CD14-positive monocyte (primary cell): ENCODE measurements at regions not wholly inside any gene's neighbourhood (a gene's known extent, or its start where the extent isn't known, plus 50 kb on each side); places are given as distances from the start of the nearest gene placed in this dataset.

Experiments
- DNase-seq, 3 donors: peaks; one replicate each; pipeline ENCODE4 v3.0.0-alpha.2; 2011 to 2022
- H2AFZ ChIP-seq: 2 replicates; pipeline ENCODE4 v1.6.0; 2012; ENCODE audit warnings: mild to moderate bottlenecking, low read depth, low read length, inconsistent platforms; ENCODE audit not compliant: insufficient read depth, poor library complexity, severe bottlenecking
- H3K27ac ChIP-seq, 2 donors: 1 replicate in 1 of 2; 2 replicates in 1 of 2; pipeline ENCODE4 v1.5.1; 2012 to 2013; ENCODE audit warnings: low read length in 2 of 2, control low read depth in 1 of 2, inconsistent platforms in 1 of 2, low read depth in 1 of 2, mild to moderate bottlenecking in 1 of 2
- H3K27me3 ChIP-seq, 2 donors: one replicate each; pipeline versions ENCODE4 v1.6.0 to v1.6.1; 2011 to 2013; ENCODE audit warnings: low read length in 2 of 2; ENCODE audit not compliant: control insufficient read depth in 2 of 2, insufficient read depth in 2 of 2
- H3K36me3 ChIP-seq, 2 donors: replicated peaks in 1 of 2; 1 replicate in 1 of 2; 2 replicates in 1 of 2; pipeline versions ENCODE4 v1.5.1 to v1.6.1; 2012 to 2013; ENCODE audit warnings: low read length in 2 of 2, control low read depth in 1 of 2, inconsistent platforms in 1 of 2, mild to moderate bottlenecking in 1 of 2; ENCODE audit not compliant: insufficient read depth in 2 of 2, control insufficient read depth in 1 of 2
- H3K4me1 ChIP-seq, 2 donors: 1 replicate in 1 of 2; 2 replicates in 1 of 2; pipeline versions ENCODE4 v1.5.1 to v1.6.1; 2012 to 2013; ENCODE audit warnings: low read length in 2 of 2, control low read depth in 1 of 2, inconsistent platforms in 1 of 2, mild to moderate bottlenecking in 1 of 2, moderate library complexity in 1 of 2; ENCODE audit not compliant: insufficient read depth in 2 of 2, control insufficient read depth in 1 of 2
- H3K4me2 ChIP-seq: replicated peaks from 2 replicates; pipeline ENCODE3; 2012; ENCODE audit warnings: low read length, moderate library complexity, mild to moderate bottlenecking; ENCODE audit not compliant: poor library complexity, severe bottlenecking; ENCODE audit errors: extremely low read depth
- H3K4me3 ChIP-seq, 3 experiments: fragments of 200-600 bp in 1 of 3; sonication (generic) in 1 of 3; replicated peaks in 1 of 3; 1 replicate in 2 of 3; 2 replicates in 1 of 3; pipeline ENCODE4 v1.5.1; 2011 to 2013; ENCODE audit warnings: low read length in 3 of 3, mild to moderate bottlenecking in 3 of 3, control low read depth in 2 of 3, low read depth in 2 of 3, inconsistent platforms in 1 of 3, moderate library complexity in 1 of 3
- H3K79me2 ChIP-seq: 2 replicates; pipeline ENCODE4 v1.6.0; 2012; ENCODE audit warnings: mild to moderate bottlenecking, control low read depth, inconsistent platforms, low read length, moderate library complexity; ENCODE audit not compliant: insufficient read depth
- H3K9ac ChIP-seq: 2 replicates; pipeline ENCODE4 v1.6.0; 2017; ENCODE audit warnings: low read length, mild to moderate bottlenecking; ENCODE audit not compliant: insufficient read depth, poor library complexity, severe bottlenecking
- H3K9me3 ChIP-seq, 2 donors: replicated peaks in 1 of 2; 1 replicate in 1 of 2; 2 replicates in 1 of 2; pipeline versions ENCODE4 v1.5.1 to v1.6.1; 2012 to 2013; ENCODE audit warnings: low read length in 2 of 2, control low read depth in 1 of 2; ENCODE audit not compliant: control insufficient read depth in 1 of 2, insufficient read depth in 1 of 2
- H4K20me1 ChIP-seq: 2 replicates; pipeline ENCODE4 v1.6.0; 2012; ENCODE audit warnings: mild to moderate bottlenecking, low read length, control low read depth, moderate library complexity; ENCODE audit not compliant: insufficient read depth
- H3K27ac Mint-ChIP-seq, 7 donors: one replicate each; pipeline ENCODE4 v1.8.0; 2020; ENCODE audit warnings: mild to moderate bottlenecking in 7 of 7, mixed read lengths in 7 of 7, moderate library complexity in 6 of 7, inconsistent platforms in 2 of 7
- H3K27me3 Mint-ChIP-seq, 3 donors: one replicate each; pipeline ENCODE4 v1.8.0; 2021 to 2022; ENCODE audit warnings: low read depth in 3 of 3, mild to moderate bottlenecking in 3 of 3, mixed read lengths in 3 of 3, moderate library complexity in 3 of 3, inconsistent platforms in 1 of 3
- H3K36me3 Mint-ChIP-seq, 2 donors: one replicate each; pipeline ENCODE4 v1.8.0; 2020; ENCODE audit warnings: mixed read lengths in 2 of 2, inconsistent platforms in 1 of 2, mild to moderate bottlenecking in 1 of 2
- H3K4me1 Mint-ChIP-seq: one replicate; pipeline ENCODE4 v1.8.0; 2020; ENCODE audit warnings: mild to moderate bottlenecking, mixed read lengths
- H3K4me3 Mint-ChIP-seq, 2 donors: one replicate each; pipeline ENCODE4 v1.8.0; 2020; ENCODE audit warnings: mild to moderate bottlenecking in 2 of 2, mixed read lengths in 2 of 2, moderate library complexity in 1 of 2
- H3K9me3 Mint-ChIP-seq, 7 donors: one replicate each; pipeline ENCODE4 v1.8.0; 2020 to 2022; ENCODE audit warnings: mixed read lengths in 7 of 7, mild to moderate bottlenecking in 6 of 7, moderate library complexity in 6 of 7, inconsistent platforms in 2 of 7
- CTCF ChIP-seq: fragments of 200-600 bp; IDR thresholded peaks from one replicate; pipeline ENCODE4 v1.8.0; 2022; ENCODE audit warnings: antibody characterized with exemption, mild to moderate bottlenecking
- WGBS: methylation state at CpG from one replicate; pipeline ENCODE4 v1.1.5; 2013; ENCODE audit warnings: missing lambda C conversion rate; ENCODE audit not compliant: insufficient coverage; 5-methylcytosine and 5-hydroxymethylcytosine counted together
- intact Hi-C, 2 donors: fragments of 100-400 bp; cut with micrococcal nuclease; formaldehyde crosslinking; loops; one replicate each; pipeline versions ENCODE4 v1.15.0 to v1.15.1; 2023

GRCh38 chr6:78709021-78709420, 158.3 kb upstream of the IRAK1BP1 start:
- H4K20me1 ChIP-seq: no peaks in the 10 kb centered on the region
- Mint-ChIP-seq H3K27me3 (peaks cover 0 to under 1% (median 0%) of the 10 kb centered on the region in 3 donors), H3K4me1 (no peaks in the 10 kb centered on the region), H3K9me3 (peaks cover 0 to 7% (median 0%) of the 10 kb centered on the region in 7 donors), H3K36me3 (no peaks in the 10 kb centered on the region), H3K27ac (no peak overlapping the region), H3K4me3 (no peak overlapping the region)
- DNase-seq: no peak
- H3K36me3 ChIP-seq: no peaks in the 10 kb centered on the region
- no peak overlapping the region for H2AFZ ChIP-seq
- H3K9me3 ChIP-seq: peaks cover 0 to 2% of the 10 kb centered on the region in 2 donors
- TF ChIP-seq CTCF: no peak
- intact Hi-C loops: no loop called here
- H3K27me3 ChIP-seq: no peaks in the 10 kb centered on the region
- no peaks in the 10 kb centered on the region for H3K4me1 ChIP-seq
- no peak overlapping the region for H3K4me3 ChIP-seq
- no peak overlapping the region for H3K4me2 ChIP-seq
- H3K9ac ChIP-seq: no peak overlapping the region
- H3K79me2 ChIP-seq: no peaks in the 10 kb centered on the region
- 100% methylated on average over 1 of the region's 3 CpGs for WGBS
- no peak overlapping the region for H3K27ac ChIP-seq

- Mint-ChIP-seq H3K27me3 (peaks cover 0 to 2% (median 0%) of the 10 kb centered on the region in 3 donors), H3K36me3 (no peaks in the 10 kb centered on the region), H3K4me1 (no peaks in the 10 kb centered on the region), H3K9me3 (peaks cover 0 to 10% (median 1%) of the 10 kb centered on the region in 7 donors), H3K27ac (no peak overlapping the region), H3K4me3 (no peak overlapping the region)
- DNase-seq: no peak
- Histone ChIP-seq H2AFZ (no peak overlapping the region), H3K27me3 (no peaks in the 10 kb centered on the region), H4K20me1 (no peaks in the 10 kb centered on the region), H3K4me1 (no peaks in the 10 kb centered on the region), H3K4me3 (no peak overlapping the region), H3K4me2 (no peak overlapping the region), H3K27ac (no peak overlapping the region), H3K36me3 (no peaks in the 10 kb centered on the region), H3K79me2 (no peaks in the 10 kb centered on the region), H3K9ac (no peak overlapping the region), H3K9me3 (peaks cover 0 to 2% of the 10 kb centered on the region in 2 donors)
- no CpG with 5 or more reads among the region's 4 CpGs for WGBS
- TF ChIP-seq CTCF: no peak
- intact Hi-C loops: no loop called here
Measured at GRCh38 chr6:78713564-78713963, 153.8 kb upstream of the IRAK1BP1 start.
